Testis (tissue), 2 donors: ENCODE measurements at regions not wholly inside any gene's neighbourhood (a gene's known extent, or its start where the extent isn't known, plus 50 kb on each side); places are given as distances from the start of the nearest gene placed in this dataset.

ENCODE experiments used
- DNase-seq: peaks from one replicate; pipeline ENCODE4 v3.0.0-alpha.2; 2019
- H3K27ac ChIP-seq, 2 donors: fragments of 200-600 bp; sonication (generic); one replicate each; pipeline ENCODE4 v1.5.1; 2019
- H3K27me3 ChIP-seq: fragments of 200-600 bp; sonication (generic); one replicate; pipeline ENCODE4 v1.5.1; 2019
- H3K36me3 ChIP-seq: fragments of 200-600 bp; sonication (generic); one replicate; pipeline ENCODE4 v1.5.1; 2017; ENCODE audit warnings: low read depth; ENCODE audit errors: missing control alignments
- H3K4me1 ChIP-seq: fragments of 200-600 bp; sonication (generic); one replicate; pipeline ENCODE4 v1.5.1; 2019
- H3K4me3 ChIP-seq, 2 donors: fragments of 200-600 bp; sonication (generic); one replicate each; pipeline ENCODE4 v1.5.1; 2017 to 2019
- H3K9me3 ChIP-seq: fragments of 200-600 bp; sonication (generic); one replicate; pipeline ENCODE4 v1.5.1; 2017
- POLR2A ChIP-seq: fragments of 450-650 bp; IDR thresholded peaks from one replicate; pipeline ENCODE4 v1.6.1; 2017; ENCODE audit warnings: antibody characterized with exemption, mild to moderate bottlenecking, moderate library complexity
- WGBS, 2 donors: methylation state at CpG; one replicate each; pipeline ENCODE4 v1.1.5; 2018; 5-methylcytosine and 5-hydroxymethylcytosine counted together
- intact Hi-C: fragments of 100-400 bp; cut with DNase I; formaldehyde crosslinking; loops from one replicate; pipeline ENCODE4 v1.15.1; 2023; ENCODE audit warnings: low total_unique reads
- TF ChIP-seq, protein P1 (sequence below), 3 experiments: fragments of 450-650 bp in 2 of 3; fragments of 200-600 bp in 1 of 3; sonication (generic) in 1 of 3; IDR thresholded peaks; one replicate each; pipeline ENCODE4 v1.5.1; 2016 to 2019; ENCODE audit warnings: antibody characterized with exemption in 3 of 3, mild to moderate bottlenecking in 2 of 3, moderate library complexity in 1 of 3

DNA sequence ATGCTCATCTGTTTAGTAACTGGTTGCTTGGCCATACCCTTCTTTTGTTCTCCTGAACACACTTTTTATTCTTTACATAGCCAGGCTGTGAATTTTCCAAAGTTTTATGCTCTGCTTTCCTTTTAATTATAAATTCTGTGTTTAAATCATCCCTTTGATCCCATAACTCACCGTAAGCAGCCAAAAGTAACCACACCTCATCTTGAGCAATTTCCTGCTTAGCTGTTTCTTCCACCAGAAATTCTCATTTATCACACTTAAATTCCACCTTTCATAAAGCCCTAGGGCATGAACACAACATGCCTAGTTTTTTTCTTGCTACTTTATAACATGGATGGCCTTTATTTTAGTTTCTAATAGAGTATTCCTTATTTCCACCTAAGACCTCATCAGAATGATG is 510.7 kb downstream of the C12orf50 start:
- WGBS, 2 donors: 75 to 97% methylated on average over 1 of the region's 1 CpG
- Histone ChIP-seq H3K4me3 (no peak overlapping the region), H3K9me3 (no peaks in the 10 kb centered on the region), H3K4me1 (no peaks in the 10 kb centered on the region), H3K27me3 (no peaks in the 10 kb centered on the region), H3K27ac (no peak overlapping the region), H3K36me3 (no peaks in the 10 kb centered on the region)
- no peak for DNase-seq
- intact Hi-C loops: no loop called here
- TF ChIP-seq POLR2A: no peak
- TF ChIP-seq, protein P1, sequence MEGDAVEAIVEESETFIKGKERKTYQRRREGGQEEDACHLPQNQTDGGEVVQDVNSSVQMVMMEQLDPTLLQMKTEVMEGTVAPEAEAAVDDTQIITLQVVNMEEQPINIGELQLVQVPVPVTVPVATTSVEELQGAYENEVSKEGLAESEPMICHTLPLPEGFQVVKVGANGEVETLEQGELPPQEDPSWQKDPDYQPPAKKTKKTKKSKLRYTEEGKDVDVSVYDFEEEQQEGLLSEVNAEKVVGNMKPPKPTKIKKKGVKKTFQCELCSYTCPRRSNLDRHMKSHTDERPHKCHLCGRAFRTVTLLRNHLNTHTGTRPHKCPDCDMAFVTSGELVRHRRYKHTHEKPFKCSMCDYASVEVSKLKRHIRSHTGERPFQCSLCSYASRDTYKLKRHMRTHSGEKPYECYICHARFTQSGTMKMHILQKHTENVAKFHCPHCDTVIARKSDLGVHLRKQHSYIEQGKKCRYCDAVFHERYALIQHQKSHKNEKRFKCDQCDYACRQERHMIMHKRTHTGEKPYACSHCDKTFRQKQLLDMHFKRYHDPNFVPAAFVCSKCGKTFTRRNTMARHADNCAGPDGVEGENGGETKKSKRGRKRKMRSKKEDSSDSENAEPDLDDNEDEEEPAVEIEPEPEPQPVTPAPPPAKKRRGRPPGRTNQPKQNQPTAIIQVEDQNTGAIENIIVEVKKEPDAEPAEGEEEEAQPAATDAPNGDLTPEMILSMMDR (IDR thresholded peaks at IDR 0.05): no peak

DNA sequence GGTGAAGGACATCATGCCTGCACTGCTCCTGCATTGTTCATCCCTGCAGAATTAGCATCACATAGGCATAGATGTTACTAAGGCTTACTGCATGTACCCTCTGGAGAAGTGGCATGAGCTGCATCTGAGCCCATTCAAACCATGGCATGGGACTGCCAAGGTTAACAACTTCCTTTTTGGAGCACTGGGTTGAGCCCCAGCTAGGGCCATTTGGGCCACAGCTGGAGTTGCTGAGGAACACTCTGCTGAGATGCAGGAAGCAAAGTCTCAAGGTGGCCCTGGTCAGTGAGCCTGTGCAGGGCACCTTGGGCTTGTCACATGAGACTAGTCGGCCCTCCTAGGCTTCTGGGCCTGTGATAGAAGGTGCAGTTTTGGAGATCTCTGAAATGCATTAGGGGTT is 511.2 kb downstream of the C12orf50 start:
- H3K9me3 ChIP-seq: no peaks in the 10 kb centered on the region
- H3K27me3 ChIP-seq: no peaks in the 10 kb centered on the region
- H3K4me1 ChIP-seq: no peaks in the 10 kb centered on the region
- 83 to 92% methylated on average over 1 of the region's 1 CpG for WGBS, 2 donors
- no peak overlapping the region for H3K27ac ChIP-seq
- no peak for DNase-seq
- TF ChIP-seq, protein P1 (IDR thresholded peaks at IDR 0.05): no peak
- intact Hi-C loops: no loop called here
- H3K36me3 ChIP-seq: no peaks in the 10 kb centered on the region
- no peak overlapping the region for H3K4me3 ChIP-seq

DNA sequence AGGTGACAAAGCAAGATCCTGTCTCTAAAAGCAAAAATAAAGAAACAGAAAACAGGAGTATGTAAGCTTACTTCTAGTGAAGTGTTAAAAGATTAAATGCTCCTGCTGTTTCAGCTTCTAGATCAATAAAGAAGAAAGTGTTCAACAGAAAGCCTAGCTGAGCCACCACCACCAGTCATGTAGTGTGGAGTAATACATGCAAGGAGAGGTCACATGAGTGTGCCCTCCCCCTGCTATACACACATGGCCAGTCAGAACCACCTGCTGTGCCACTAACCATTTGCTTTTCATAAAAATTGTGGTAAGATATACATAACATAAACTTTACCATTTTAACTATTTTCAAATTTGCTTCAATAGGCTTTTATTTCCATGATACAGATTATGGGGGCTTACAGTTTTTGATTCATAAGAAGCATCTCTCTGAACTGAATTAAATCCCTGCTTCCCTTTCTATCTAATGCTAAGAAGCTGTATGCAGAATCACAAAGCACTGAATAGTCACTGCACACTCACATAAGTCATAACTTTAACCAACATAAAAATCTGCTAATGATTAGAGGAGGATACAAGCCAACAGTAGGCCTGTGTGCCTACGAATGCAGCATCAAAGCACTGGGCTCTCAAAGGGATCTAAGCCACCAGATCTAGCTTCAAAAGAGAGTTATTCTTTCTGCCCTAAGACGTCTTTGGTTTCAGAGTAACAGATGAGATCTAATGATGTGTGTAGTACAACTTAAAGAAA is 515.5 kb downstream of the C12orf50 start:
- DNase-seq: no peak
- H3K27ac ChIP-seq: no peak overlapping the region
- WGBS, 2 donors: 69 to 78% methylated on average over 2 of the region's 2 CpGs
- H3K27me3 ChIP-seq: no peaks in the 10 kb centered on the region
- H3K36me3 ChIP-seq: no peaks in the 10 kb centered on the region
- H3K9me3 ChIP-seq: no peaks in the 10 kb centered on the region
- no peaks in the 10 kb centered on the region for H3K4me1 ChIP-seq
- no peak for TF ChIP-seq POLR2A
- TF ChIP-seq, protein P1 (IDR thresholded peaks at IDR 0.05): no peak
- H3K4me3 ChIP-seq: no peak overlapping the region
- intact Hi-C loops: no loop called here

DNA sequence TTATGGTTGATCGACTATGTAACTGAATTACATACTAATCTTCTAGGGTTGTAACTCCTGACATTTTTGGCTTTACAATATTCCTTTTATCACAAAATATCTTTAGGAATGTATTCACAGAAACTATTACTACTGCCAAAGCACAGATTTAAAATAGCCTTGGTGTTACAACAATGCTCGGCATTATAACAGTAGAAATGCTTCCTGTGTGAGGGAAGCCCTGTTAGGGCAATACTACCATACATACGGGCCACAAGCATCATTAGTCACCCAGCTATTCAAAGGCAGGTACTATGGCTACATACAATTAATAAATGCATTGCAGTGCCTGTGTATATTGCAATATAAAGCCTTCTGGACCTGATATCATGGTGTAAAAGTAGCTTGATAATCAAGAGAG is 517.8 kb downstream of the C12orf50 start:
- no peak for DNase-seq
- Histone ChIP-seq H3K27me3 (no peaks in the 10 kb centered on the region), H3K4me1 (no peaks in the 10 kb centered on the region), H3K4me3 (no peak overlapping the region), H3K9me3 (no peaks in the 10 kb centered on the region), H3K27ac (no peak overlapping the region), H3K36me3 (no peaks in the 10 kb centered on the region)
- WGBS, 2 donors: 58 to 67% methylated on average over 3 of the region's 3 CpGs
- TF ChIP-seq, protein P1 (IDR thresholded peaks at IDR 0.05): no peak
- no peak for TF ChIP-seq POLR2A
- intact Hi-C loops: no loop called here

DNA sequence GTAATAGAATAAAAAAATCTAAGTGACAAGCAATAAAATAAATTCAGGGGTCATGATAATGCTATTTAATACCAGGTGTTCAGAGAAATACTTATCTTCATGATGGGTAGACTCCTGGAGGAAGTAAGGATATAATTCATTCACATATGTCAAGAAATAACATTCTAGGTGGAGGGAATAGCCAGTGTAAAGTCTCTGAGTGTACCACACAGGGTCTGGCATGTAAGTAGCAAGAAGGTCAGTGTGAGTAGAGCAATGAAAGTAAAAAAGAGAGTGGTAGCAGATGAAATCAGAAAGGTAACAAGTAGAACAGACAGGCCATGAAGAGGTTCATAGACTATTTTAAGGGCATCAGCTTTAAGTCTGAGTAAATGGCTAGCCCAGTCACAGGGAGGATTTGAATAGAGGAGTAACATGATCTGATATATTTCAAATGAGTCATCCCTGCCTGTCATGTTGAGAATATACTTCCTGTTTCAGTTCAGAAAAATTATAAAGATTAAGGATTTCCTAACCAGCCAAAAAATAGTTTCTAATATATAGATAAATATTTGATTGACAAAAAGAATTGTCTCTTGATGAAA is 519.9 kb downstream of the C12orf50 start:
- Histone ChIP-seq H3K27ac (no peak overlapping the region), H3K4me1 (no peaks in the 10 kb centered on the region), H3K4me3 (no peak overlapping the region), H3K36me3 (no peaks in the 10 kb centered on the region), H3K27me3 (no peaks in the 10 kb centered on the region), H3K9me3 (no peaks in the 10 kb centered on the region)
- intact Hi-C loops: no loop called here
- no peak for DNase-seq
- TF ChIP-seq POLR2A: no peak
- TF ChIP-seq, protein P1 (IDR thresholded peaks at IDR 0.05): no peak
